NCI-H526 (cell line): ENCODE measurements at regions not wholly inside any gene's neighbourhood (a gene's known extent, or its start where the extent isn't known, plus 50 kb on each side); places are given as distances from the start of the nearest gene placed in this dataset.
"Not testable (repeated sequence)": the region's sequence is repeated elsewhere in the genome, so short reads cannot be mapped to it uniquely, and the experiment has no call there.

ENCODE experiments used
- DNase-seq, 2 experiments: peaks; one replicate each; lab custom pipeline; 2025; lab: John Stamatoyannopoulos, UW

DNA sequence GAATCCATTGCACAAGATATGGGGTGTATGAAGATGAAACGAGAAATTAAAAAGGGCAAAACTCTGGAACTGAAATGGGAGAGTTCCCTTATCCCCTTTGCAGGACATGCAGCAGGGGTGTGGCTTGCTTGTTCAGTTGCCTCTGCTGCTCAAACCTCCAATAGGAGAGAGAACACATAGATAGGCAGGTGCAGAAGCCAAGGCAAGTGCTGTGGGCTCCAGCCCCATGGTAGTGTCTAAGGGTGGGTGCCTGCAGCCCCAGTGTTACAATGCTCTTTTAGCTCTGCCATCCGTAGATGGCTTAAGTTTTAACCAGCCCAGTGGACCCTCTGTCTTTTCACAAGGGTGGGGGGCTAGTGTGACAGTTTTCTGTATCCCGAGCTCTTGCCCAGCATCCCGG, 69.7 kb downstream of the CMAS start:
- DNase-seq: no peak

DNA sequence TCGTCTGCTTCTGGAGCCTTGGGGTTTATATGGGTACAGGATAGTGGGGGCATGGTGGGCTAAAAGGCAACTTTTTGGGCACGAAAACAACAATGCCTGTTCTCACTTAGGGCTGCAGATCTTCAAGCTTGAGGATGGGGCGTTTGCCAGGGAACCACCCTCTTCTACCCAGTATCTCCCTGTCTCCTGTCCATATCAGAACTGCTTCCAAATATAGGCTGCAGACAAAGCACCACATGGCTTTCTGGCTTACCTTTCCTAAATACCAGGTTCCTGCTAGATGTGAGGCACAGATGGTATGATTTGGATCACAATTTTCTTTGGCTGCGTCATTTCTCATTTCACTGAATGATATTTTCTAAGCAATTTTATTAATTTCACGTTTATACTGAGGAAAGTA, 70.4 kb downstream of the CMAS start:
- no peak for DNase-seq

DNA sequence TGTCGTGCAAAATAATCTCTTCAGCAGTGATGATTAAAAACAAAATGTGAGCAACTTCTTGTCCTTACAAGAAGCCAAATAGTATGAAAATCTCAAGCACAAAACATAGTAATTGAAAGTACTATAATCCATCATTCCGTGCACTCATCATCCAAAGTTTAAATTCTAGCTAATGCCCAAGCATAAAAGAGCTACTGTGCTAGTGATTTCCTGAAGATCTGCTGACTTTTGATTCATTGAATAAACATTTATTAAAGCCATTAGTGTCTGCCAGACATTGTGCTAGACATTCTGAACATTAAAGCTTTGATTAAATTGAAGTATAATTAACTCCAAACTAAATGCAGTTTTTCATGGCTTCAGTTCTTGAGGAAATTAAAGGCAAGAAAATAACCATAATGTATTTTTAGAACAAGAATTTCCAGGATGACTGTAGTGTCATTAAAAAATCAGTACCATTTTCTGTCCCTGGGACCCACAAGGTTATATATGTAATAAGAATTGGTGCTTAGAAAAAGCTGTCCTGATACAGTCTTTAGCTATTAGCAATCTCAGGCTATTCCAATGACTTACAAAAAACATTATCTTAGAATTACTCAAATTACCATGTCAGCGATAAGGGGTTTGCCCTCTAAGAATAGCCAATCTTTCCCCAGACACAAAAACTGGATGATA, 71.7 kb downstream of the CMAS start:
- no peak for DNase-seq

DNA sequence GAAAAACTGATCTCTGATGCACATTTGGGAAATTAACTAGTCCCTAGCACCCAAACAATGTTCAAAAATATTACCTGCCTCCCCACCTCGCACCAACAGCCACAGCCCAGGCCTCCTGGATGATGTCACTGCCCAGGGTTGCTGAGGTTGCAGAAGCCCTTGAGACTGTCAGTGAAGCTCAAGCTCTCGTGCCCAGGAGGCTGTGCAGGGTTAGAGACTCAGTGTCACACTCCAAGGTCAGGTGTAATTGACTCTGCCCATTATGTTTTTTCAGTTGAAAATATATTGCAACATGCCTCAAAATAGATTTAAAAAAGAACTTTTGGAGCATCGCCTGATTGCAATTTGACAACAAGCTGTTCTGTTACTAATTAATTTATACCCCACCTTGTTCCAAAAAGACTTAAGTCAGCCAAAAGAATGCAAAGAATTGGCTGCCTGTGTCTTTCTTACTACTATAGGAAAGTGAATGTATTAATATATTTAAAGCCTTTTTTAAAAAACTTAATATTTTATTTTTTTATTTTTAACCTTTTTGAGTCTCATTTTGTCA, 72.3 kb downstream of the CMAS start:
- no peak for DNase-seq

DNA sequence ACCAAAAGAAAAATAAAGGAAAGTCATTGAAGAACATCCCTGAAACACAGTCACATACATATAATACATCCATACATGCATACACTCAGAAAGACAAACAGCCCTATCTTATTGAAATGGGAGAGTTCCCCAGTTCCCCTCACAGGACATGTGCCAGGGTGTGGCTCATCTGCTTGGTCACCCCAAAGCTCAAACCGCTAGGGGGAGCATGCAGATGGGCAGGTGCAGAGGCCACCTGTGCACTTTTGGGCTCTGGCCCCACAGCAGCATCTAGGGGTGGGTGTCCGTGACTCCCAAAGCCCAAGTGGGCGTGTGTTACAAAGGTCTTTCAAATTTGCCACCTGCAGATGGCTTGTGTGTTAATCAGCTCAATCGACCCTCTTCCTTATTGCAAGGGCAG, 75.2 kb downstream of the CMAS start:
- peak in 1 of 2 experiments; percentile 43 for DNase-seq

DNA sequence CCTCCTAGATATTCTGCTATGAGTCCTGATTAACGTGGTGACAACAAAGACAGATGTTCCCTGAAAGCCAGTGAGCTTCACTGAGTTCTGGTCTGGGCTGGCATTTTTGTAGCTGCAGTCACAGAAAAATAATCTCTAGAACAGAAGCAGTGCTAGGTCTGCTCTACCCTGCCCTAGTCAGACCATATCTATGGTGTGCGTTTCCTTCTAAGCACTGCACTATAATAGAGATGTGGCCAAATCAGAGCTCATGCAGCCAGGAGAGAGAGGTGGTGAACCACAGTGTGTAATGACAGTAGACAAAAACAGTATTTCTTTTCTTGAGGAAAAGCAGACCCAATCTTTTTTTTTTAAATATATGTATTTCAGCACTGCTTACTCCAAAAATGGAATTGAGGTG, 76.3 kb downstream of the CMAS start:
- DNase-seq: no peak

DNA sequence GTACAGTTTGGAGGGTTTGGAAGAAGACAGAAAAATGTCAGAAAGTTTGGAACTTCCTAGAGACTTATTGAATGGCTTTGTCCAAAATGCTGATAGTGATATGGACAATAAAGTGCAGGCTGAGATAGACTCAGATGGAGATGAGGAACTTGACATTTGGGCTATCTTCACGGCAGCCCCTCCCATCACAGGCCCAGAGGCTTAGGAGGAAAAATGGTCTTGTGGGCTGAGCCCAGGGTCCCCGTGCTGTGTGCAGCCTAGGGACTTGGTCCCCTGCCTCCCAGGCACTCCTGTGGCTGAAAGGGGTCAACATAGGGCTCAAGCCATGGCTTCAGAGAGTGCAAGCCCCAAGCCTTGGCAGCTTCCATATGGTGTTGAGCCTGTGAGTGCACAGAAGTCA, 79.0 kb downstream of the CMAS start:
- no peak for DNase-seq

DNA sequence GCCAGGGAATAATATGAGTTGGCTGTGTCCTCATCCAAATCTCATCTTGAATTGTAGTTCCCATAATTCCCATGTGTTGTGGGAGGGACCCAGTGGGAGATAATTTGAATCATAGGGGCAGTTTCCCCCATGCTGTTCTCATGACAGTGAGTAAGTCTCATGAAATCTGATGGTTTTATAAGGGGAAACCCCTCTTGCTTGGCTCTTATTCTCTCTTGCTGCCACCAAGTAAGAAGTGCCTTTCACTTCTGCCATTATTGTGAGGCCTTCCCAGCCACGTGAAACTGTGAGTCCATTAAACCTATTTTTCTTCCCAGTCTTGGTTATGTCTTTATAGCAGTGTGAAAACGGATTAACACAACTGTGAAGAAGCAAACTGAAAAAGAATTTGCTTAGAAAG, 80.1 kb downstream of the CMAS start:
- DNase-seq: not testable (repeated sequence)

DNA sequence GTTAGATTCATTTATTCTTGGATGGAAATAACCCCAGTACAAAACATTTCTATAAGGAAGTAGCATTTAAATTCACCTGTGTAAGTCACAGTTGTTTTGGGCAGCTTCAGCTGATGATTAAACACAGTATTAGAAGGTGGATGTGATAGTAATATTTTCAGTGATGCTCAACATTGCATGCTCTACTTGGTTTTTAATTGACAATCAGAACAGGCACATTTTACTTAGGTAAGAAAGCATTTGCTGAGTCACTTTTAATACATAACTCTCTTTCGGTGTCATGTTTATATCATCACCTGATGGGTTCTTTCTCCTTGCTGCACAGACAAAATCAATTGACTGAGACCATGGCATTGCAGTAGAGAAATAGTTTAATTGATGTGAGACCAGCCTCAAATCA, 80.7 kb downstream of the CMAS start:
- no peak for DNase-seq

DNA sequence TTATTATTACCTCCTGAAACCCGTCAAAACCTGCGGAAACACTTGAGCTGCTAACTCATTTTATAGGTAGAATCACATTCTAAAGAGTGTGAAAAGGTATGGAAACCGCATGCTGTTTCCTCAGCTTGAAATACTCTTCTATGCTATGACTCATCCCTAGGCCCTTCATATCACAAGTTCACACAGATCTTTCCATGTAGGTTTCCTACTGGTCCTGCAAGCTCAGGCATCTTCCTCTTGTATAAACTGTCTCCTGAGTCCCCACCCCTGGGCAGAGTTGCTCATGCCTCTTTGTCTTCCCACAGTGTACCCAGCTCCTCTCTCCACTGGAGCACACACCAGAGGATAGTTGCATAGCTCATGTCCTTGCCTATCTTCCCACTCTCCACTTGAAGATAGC, 84.7 kb downstream of the CMAS start:
- no peak for DNase-seq

DNA sequence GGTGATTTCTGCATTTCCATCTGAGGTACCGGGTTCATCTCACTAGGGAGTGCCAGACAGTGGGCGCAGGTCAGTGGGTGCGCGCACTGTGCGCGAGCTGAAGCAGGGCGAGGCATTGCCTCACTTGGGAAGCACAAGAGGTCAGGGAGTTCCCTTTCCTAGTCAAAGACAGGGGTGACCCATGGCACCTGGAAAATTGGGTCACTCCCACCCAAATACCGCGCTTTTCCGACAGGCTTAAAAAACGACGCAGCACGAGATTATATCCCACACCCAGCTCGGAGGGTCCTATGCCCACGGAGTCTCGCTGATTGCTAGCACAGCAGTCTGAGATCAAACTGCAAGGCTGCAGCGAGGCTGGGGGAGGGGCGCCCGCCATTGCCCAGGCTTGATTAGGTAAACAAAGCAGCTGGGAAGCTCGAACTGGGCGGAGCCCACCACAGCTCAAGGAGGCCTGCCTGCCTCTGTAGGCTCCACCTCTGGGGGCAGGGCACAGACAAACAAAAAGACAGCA, 90.6 kb downstream of the CMAS start:
- not testable (repeated sequence) for DNase-seq
